GM12878 (cell line): ENCODE measurements at regions not wholly inside any gene's neighbourhood (a gene's known extent, or its start where the extent isn't known, plus 50 kb on each side); places are given as distances from the start of the nearest gene placed in this dataset.

ENCODE experiments used
- ATAC-seq: fragments of 200-7000 bp; cut with Tn5 transposase; 3 replicates; pipeline ENCODE4 v1.9.1; 2020; ENCODE audit warnings: mild to moderate bottlenecking, moderate library complexity
- BruUV-seq: library from RNA; stranded (reverse); fragments of 400-500 nt; replicated peaks from 2 replicates; lab custom pipeline; 2021; lab: Mats Ljungman, UMichigan
- CTCF ChIA-PET: fragments of 300-600 bp; sonication (Branson Sonifier 250); formaldehyde crosslinking; extraction: SDS; loops from one replicate; lab custom pipeline; 2021; ENCODE audit warnings: inconsistent platforms; lab: Yijun Ruan, JAX
- POLR2A ChIA-PET: fragments of 350-600 bp; formaldehyde crosslinking; extraction: SDS; loops from one replicate; lab custom pipeline; 2021; ENCODE audit warnings: inconsistent platforms; lab: Charles Lee
- RAD21 ChIA-PET: fragments of 300-600 bp; sonication (Branson Sonifier 250); formaldehyde crosslinking; loops from one replicate; lab custom pipeline; 2023; ENCODE audit warnings: antibody characterized with exemption; ENCODE audit not compliant: unreplicated experiment; lab: Charles Lee
- SMC1A ChIA-PET: fragments of 300-600 bp; sonication (Branson Sonifier 250); formaldehyde crosslinking; loops from one replicate; lab custom pipeline; 2023; ENCODE audit not compliant: unreplicated experiment, uncharacterized antibody; lab: Charles Lee
- DNase-seq: peaks from one replicate; pipeline ENCODE4 v3.0.0-alpha.2; 2011; ENCODE audit warnings: low read depth, low spot score
- FAIRE-seq: peaks from 3 replicates; lab custom pipeline; 2011; peaks lifted over from hg19 to GRCh38; lab: Jason Lieb, UNC
- H2AFZ ChIP-seq: 2 replicates; pipeline ENCODE4 v1.6.0; 2011; ENCODE audit warnings: low read depth, low read length, control low read depth; ENCODE audit not compliant: control insufficient read depth
- H3K27ac ChIP-seq: 2 replicates; pipeline ENCODE4 v1.5.1; 2011; ENCODE audit warnings: control low read depth; ENCODE audit not compliant: control insufficient read depth, insufficient read depth
- H3K27me3 ChIP-seq, 2 experiments: replicated peaks in 1 of 2; 2 replicates each; pipeline versions ENCODE4 v1.6.0 to v1.6.1; 2011; ENCODE audit warnings: low read length in 1 of 2; ENCODE audit not compliant: control insufficient read depth in 2 of 2, insufficient read depth in 2 of 2
- H3K36me3 ChIP-seq, 2 experiments: 2 replicates each; pipeline ENCODE4 v1.5.1; 2011; ENCODE audit warnings: low read length in 1 of 2; ENCODE audit not compliant: control insufficient read depth in 2 of 2, insufficient read depth in 2 of 2
- H3K4me1 ChIP-seq: 2 replicates; pipeline ENCODE4 v1.6.1; 2011; ENCODE audit warnings: mild to moderate bottlenecking, low read length, moderate library complexity, mixed read lengths; ENCODE audit not compliant: control insufficient read depth, insufficient read depth
- H3K4me2 ChIP-seq: 2 replicates; pipeline ENCODE4 v1.6.0; 2011; ENCODE audit warnings: control low read depth; ENCODE audit not compliant: control insufficient read depth, insufficient read depth
- H3K4me3 ChIP-seq: fragments of 200-600 bp; sonication (generic); 2 replicates; pipeline ENCODE4 v1.5.1; 2016
- H3K79me2 ChIP-seq: 2 replicates; pipeline ENCODE4 v1.6.0; 2011; ENCODE audit warnings: low read length; ENCODE audit not compliant: control insufficient read depth, insufficient read depth
- H3K9ac ChIP-seq: 2 replicates; pipeline ENCODE4 v1.8.0; 2011; ENCODE audit warnings: low read length, control low read depth, mixed read lengths; ENCODE audit not compliant: control insufficient read depth, insufficient read depth
- H3K9me3 ChIP-seq: replicated peaks from 3 replicates; pipeline ENCODE4 v1.5.1; 2011; ENCODE audit warnings: mild to moderate bottlenecking, low read length; ENCODE audit not compliant: control insufficient read depth, insufficient read depth
- H4K20me1 ChIP-seq: 2 replicates; pipeline ENCODE4 v1.6.0; 2011; ENCODE audit not compliant: control insufficient read depth, insufficient read depth
- EGR1 ChIP-seq, 2 experiments: IDR thresholded peaks; 1 replicate in 1 of 2; 2 replicates in 1 of 2; pipeline ENCODE4 v1.6.1; 2011 to 2012; ENCODE audit warnings: low read depth in 2 of 2, low read length in 2 of 2, borderline replicate concordance in 1 of 2, mild to moderate bottlenecking in 1 of 2, moderate library complexity in 1 of 2
- IKZF1 ChIP-seq: fragments of 450-650 bp; conservative IDR thresholded peaks from 2 replicates; pipeline ENCODE4 v1.6.1; 2017; ENCODE audit warnings: antibody characterized with exemption, mild to moderate bottlenecking
- PML ChIP-seq: IDR thresholded peaks from 2 replicates; pipeline ENCODE4 v1.6.1; 2012; ENCODE audit warnings: low read length, inconsistent platforms
- RCOR1 ChIP-seq: conservative IDR thresholded peaks from 2 replicates; pipeline ENCODE4 v1.6.1; 2012; ENCODE audit warnings: low read depth, low read length, improper control_type of control experiment
- RFX5 ChIP-seq: IDR thresholded peaks from 2 replicates; pipeline ENCODE4 v1.6.1; 2011; ENCODE audit warnings: low read depth, low read length, improper control_type of control experiment
- RUNX3 ChIP-seq: IDR thresholded peaks from 2 replicates; pipeline ENCODE4 v1.6.1; 2012; ENCODE audit warnings: low read length, inconsistent platforms
- SPI1 ChIP-seq: IDR thresholded peaks from 2 replicates; pipeline ENCODE4 v1.6.1; 2011; ENCODE audit warnings: low read depth, mild to moderate bottlenecking, low read length, moderate library complexity, borderline replicate concordance; ENCODE audit not compliant: insufficient read depth
- USF2 ChIP-seq: IDR thresholded peaks from 2 replicates; pipeline ENCODE4 v1.6.1; 2011; ENCODE audit warnings: low read depth, low read length, improper control_type of control experiment, borderline replicate concordance
- WRNIP1 ChIP-seq: IDR thresholded peaks from 2 replicates; pipeline ENCODE4 v1.6.1; 2011; ENCODE audit warnings: low read depth, low read length, improper control_type of control experiment, borderline replicate concordance
- WGBS: methylation state at CpG from one replicate; pipeline ENCODE4 v1.1.6; 2016; ENCODE audit warnings: low lambda C conversion rate; ENCODE audit not compliant: insufficient replicate concordance, insufficient coverage; ENCODE audit errors: missing lambda C conversion rate; 5-methylcytosine and 5-hydroxymethylcytosine counted together
- in situ Hi-C: fragments of 300-500 bp; cut with MboI; formaldehyde crosslinking; loops from 9 replicates; pipeline ENCODE4 v1.14.3; 2018; ENCODE audit warnings: mixed read lengths
- intact Hi-C: fragments of 100-400 bp; cut with micrococcal nuclease; formaldehyde crosslinking; loops from one replicate; pipeline ENCODE4 v1.14.2; 2022; ENCODE audit not compliant: unreplicated experiment

- no peak for DNase-seq
- CTCF ChIA-PET = no interaction called here
- Histone ChIP-seq H2AFZ (no peak overlapping the region), H3K9ac (no peak overlapping the region), H3K36me3 (no peaks in the 10 kb centered on the region), H3K4me1 (no peaks in the 10 kb centered on the region), H3K27ac (no peak overlapping the region), H3K4me2 (no peak overlapping the region), H3K4me3 (no peak overlapping the region), H3K27me3 (no peaks in the 10 kb centered on the region), H3K9me3 (no peaks in the 10 kb centered on the region; the same call in 2 of the 3 replicates), H3K79me2 (no peaks in the 10 kb centered on the region), H4K20me1 (no peaks in the 10 kb centered on the region)
- TF ChIP-seq RFX5 (no peak), RUNX3 (no peak), SPI1 (no peak), USF2 (no peak)
- BruUV-seq = no TSS peak
- 33% methylated on average over 14 of the region's 14 CpGs for WGBS
- RAD21 ChIA-PET = no interaction called here
- in situ Hi-C loops = no loop called here
- FAIRE-seq = no peak
- SMC1A ChIA-PET = no interaction called here
- no peak for ATAC-seq
- POLR2A ChIA-PET = no interaction called here
- intact Hi-C loops = no loop called here
Measured at GRCh38 chr2:128812183-128812940, 493.7 kb upstream of the HS6ST1 start.

- in situ Hi-C loops = no loop called here
- SMC1A ChIA-PET = no interaction called here
- FAIRE-seq = no peak
Measured at GRCh38 chr2:128813352-128814034, 494.8 kb upstream of the HS6ST1 start.

More at GRCh38 chr2:128813352-128814034, 494.8 kb upstream of the HS6ST1 start:
- Histone ChIP-seq H3K27me3 (no peaks in the 10 kb centered on the region), H3K9me3 (no peaks in the 10 kb centered on the region; the same call in 2 of the 3 replicates), H3K9ac (no peak overlapping the region), H3K36me3 (no peaks in the 10 kb centered on the region), H3K79me2 (no peaks in the 10 kb centered on the region), H2AFZ (no peak overlapping the region), H3K4me3 (no peak overlapping the region), H3K27ac (no peak overlapping the region), H3K4me2 (no peak overlapping the region), H4K20me1 (no peaks in the 10 kb centered on the region), H3K4me1 (no peaks in the 10 kb centered on the region)
- TF ChIP-seq IKZF1 (no peak), WRNIP1 (no peak), PML (no peak), RCOR1 (no peak), EGR1 (IDR thresholded peaks at IDR 0.05; ENCODE audit: borderline replicate concordance in 1 of 2, low read depth in 2 of 2, low read length in 2 of 2) (no peak)
- POLR2A ChIA-PET = no interaction called here
- RAD21 ChIA-PET = no interaction called here
- DNase-seq = no peak
- no TSS peak for BruUV-seq
- intact Hi-C loops = no loop called here
- CTCF ChIA-PET = no interaction called here
- WGBS = 8% methylated on average over 7 of the region's 7 CpGs
- ATAC-seq = no peak
